Psoas muscle (tissue), 7 donors: ENCODE measurements at regions not wholly inside any gene's neighbourhood (a gene's known extent, or its start where the extent isn't known, plus 50 kb on each side); places are given as distances from the start of the nearest gene placed in this dataset.
"Not testable (repeated sequence)": the region's sequence is repeated elsewhere in the genome, so short reads cannot be mapped to it uniquely, and the experiment has no call there.

ENCODE experiments used
- ATAC-seq, 4 donors: fragments of 200-7000 bp; cut with Tn5 transposase; one replicate each; pipeline ENCODE4 v1.9.1; 2020; ENCODE audit warnings: moderate library complexity in 3 of 4, mild to moderate bottlenecking in 2 of 4
- DNase-seq, 2 donors: peaks; one replicate each; pipeline ENCODE4 v3.0.0-alpha.2; 2020
- H3K27ac ChIP-seq: fragments of 200-600 bp; one replicate; pipeline ENCODE4 v1.8.0; 2022
- H3K27me3 ChIP-seq, 3 donors: fragments of 200-600 bp in 1 of 3; one replicate each; pipeline versions ENCODE4 v1.6.1 to v1.8.0; 2013 to 2022; ENCODE audit warnings: low read length in 2 of 3, mild to moderate bottlenecking in 2 of 3, moderate library complexity in 1 of 3; ENCODE audit not compliant: insufficient read depth in 3 of 3
- H3K36me3 ChIP-seq, 2 donors: fragments of 200-600 bp in 1 of 2; one replicate each; pipeline versions ENCODE4 v1.6.1 to v1.8.0; 2013 to 2022; ENCODE audit warnings: low read depth in 1 of 2, mild to moderate bottlenecking in 1 of 2, moderate library complexity in 1 of 2; ENCODE audit not compliant: insufficient read depth in 1 of 2
- H3K4me1 ChIP-seq: fragments of 200-600 bp; one replicate; pipeline ENCODE4 v1.8.0; 2022
- H3K4me3 ChIP-seq: fragments of 200-600 bp; one replicate; pipeline ENCODE4 v1.8.0; 2022; ENCODE audit warnings: mild to moderate bottlenecking
- H3K9me3 ChIP-seq: fragments of 200-600 bp; one replicate; pipeline ENCODE4 v1.8.0; 2022
- WGBS, 3 donors: extraction: QIAGEN DNeasy Blood & Tissue Kit; methylation state at CpG; one replicate each; pipeline versions ENCODE4 v1.1.6 to v1.1.7; 2013; 5-methylcytosine and 5-hydroxymethylcytosine counted together
- intact Hi-C, 2 donors: fragments of 100-400 bp; cut with DNase I; formaldehyde crosslinking; loops; one replicate each; pipeline versions ENCODE4 v1.11.0 to v1.14.2; 2022
- donor health status: healthy with polysubstance abuse.
- donor health status: DM: no; HTN: no; CAD: no; lungs with moderate emphysema.
- donor health status: Bipolar disorder and iron deficiency.
- donor health status: healthy.
- donor health status: DM: yes; HTN: yes; CAD: no.
- donor health status: DM: no; HTN: no; CAD: no.
- donor health status: DM: yes; HTN: yes; CAD: no.

- H3K4me1 ChIP-seq, H3K27me3 ChIP-seq, H3K9me3 ChIP-seq, H3K4me3 ChIP-seq, H3K36me3 ChIP-seq, intact Hi-C loops, H3K27ac ChIP-seq, DNase-seq: not testable (repeated sequence)
- ATAC-seq, result peak; percentile 71 to 83 (median 82)
- no CpG with 5 or more reads among the region's 2 CpGs for WGBS, 3 donors
Measured at GRCh38 chr1:120304341-120304740, 110.5 kb upstream of the NBPF8 start.

- WGBS, 3 donors, result 59 to 63% methylated on average over 2 of the region's 4 CpGs; no CpG with 5 or more reads in 1 of the 3 donors
- H3K36me3 ChIP-seq, H3K27me3 ChIP-seq, H3K27ac ChIP-seq, DNase-seq, H3K9me3 ChIP-seq, H3K4me3 ChIP-seq, H3K4me1 ChIP-seq, intact Hi-C loops: not testable (repeated sequence)
- ATAC-seq, result peak; percentile 53 to 73 (median 66)
Measured at GRCh38 chr1:120299433-120300057, 115.3 kb upstream of the NBPF8 start.

DNA sequence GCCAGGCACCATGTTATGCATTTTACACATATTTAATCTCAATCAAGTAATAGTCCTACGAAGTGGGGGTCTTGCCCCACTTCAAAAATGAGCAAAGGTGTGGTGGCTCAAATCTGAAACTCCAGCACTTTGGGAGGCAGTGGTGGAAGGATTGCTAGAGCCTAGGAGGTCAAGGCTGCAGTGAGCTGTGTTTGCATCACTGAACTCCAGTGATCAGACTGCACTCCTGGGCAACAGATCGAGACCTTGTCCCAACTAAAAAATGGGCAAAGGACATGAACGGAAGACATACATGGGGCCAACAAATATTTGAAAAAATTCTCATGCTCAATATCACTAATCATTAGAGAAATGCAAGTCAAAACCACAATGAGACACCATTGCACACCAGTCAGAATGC, 116.3 kb upstream of the NBPF8 start:
- DNase-seq, H3K4me1 ChIP-seq, H3K27ac ChIP-seq, H3K27me3 ChIP-seq, H3K36me3 ChIP-seq, intact Hi-C loops, H3K4me3 ChIP-seq, H3K9me3 ChIP-seq, ATAC-seq: not testable (repeated sequence)
- no CpG with 5 or more reads among the region's 3 CpGs for whole genome bisulfite sequencing, 3 donors

- H3K36me3 ChIP-seq, ATAC-seq, DNase-seq, H3K27me3 ChIP-seq, intact Hi-C loops, H3K27ac ChIP-seq, H3K4me1 ChIP-seq, H3K9me3 ChIP-seq, H3K4me3 ChIP-seq: not testable (repeated sequence)
- no CpG with 5 or more reads among the region's 3 CpGs for WGBS, 3 donors
Measured at GRCh38 chr1:120297345-120297953, 117.4 kb upstream of the NBPF8 start.

GRCh38 chr1:120290105-120290504, 113.8 kb upstream of the SEC22B start:
- H3K36me3 ChIP-seq, intact Hi-C loops, H3K4me1 ChIP-seq, H3K27ac ChIP-seq, H3K9me3 ChIP-seq, H3K27me3 ChIP-seq, H3K4me3 ChIP-seq, DNase-seq: not testable (repeated sequence)
- WGBS, 3 donors, result no CpG with 5 or more reads among the region's 3 CpGs
- ATAC-seq, result peak in 1 of 4 donors; percentile 4

DNA sequence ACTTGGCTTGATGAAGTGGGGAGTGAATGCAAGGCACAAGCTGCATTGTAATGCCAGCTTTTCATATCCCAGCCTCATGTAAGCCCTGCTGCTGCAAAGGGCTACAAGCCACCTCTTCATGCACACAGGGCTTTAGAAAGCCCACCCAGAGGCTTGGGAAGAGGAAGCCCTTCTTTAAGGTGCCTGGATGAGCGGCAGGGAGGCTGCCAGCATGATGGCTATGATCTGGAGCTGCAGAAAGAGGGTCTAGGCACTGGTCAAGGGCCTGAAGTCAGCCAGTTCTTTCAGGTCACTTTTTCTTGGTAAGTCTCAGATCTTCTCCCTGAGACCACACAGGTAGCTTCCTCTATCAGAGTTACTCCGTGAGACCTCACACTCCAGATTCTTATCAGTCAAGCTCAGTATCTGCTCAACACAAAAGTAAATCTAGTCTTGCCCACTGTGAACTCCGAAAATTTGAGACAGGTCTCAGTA, 113.3 kb upstream of the SEC22B start:
- WGBS, 3 donors, result no CpG with 5 or more reads among the region's 3 CpGs
- H3K9me3 ChIP-seq, intact Hi-C loops: not testable (repeated sequence)

GRCh38 chr1:120288814-120289600, 112.7 kb upstream of the SEC22B start:
- H3K4me3 ChIP-seq, H3K36me3 ChIP-seq, H3K27ac ChIP-seq, H3K27me3 ChIP-seq, intact Hi-C loops, DNase-seq, H3K4me1 ChIP-seq, H3K9me3 ChIP-seq: not testable (repeated sequence)
- ATAC-seq, result peak; percentile 85 to 92 (median 88)
- WGBS, 3 donors, result no CpG with 5 or more reads among the region's 8 CpGs

More for the DNA sequence above, 113.3 kb upstream of the SEC22B start:
- H3K4me1 ChIP-seq, H3K27me3 ChIP-seq, H3K27ac ChIP-seq, DNase-seq, H3K4me3 ChIP-seq, H3K36me3 ChIP-seq: not testable (repeated sequence)
- ATAC-seq, result peak in 2 of 4 donors; percentile 0 to 6

DNA sequence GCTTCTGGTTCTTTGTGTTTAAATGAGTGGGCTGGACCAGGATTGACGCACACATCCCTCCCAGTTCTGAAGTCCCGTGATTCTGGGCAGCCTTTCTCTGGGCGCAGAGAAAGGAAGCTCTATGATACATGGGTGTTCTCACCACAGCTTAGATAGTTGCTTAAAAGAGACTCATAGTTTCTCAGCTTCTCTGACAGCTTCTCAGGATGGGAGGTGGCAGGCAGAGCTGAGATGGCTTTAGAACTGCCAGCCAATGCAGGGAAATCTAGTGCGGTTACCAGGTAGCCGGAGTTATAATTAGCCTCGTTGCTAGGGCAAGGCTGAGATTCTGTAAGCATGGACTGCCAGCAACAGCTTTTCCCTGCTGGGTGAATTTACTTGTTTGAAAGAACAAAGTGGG, 111.8 kb upstream of the SEC22B start:
- H3K9me3 ChIP-seq, H3K4me3 ChIP-seq, DNase-seq, intact Hi-C loops, H3K36me3 ChIP-seq, H3K27ac ChIP-seq, H3K27me3 ChIP-seq, H3K4me1 ChIP-seq: not testable (repeated sequence)
- no CpG with 5 or more reads among the region's 6 CpGs for WGBS, 3 donors
- ATAC-seq, result peak; percentile 82 to 86 (median 84)

DNA sequence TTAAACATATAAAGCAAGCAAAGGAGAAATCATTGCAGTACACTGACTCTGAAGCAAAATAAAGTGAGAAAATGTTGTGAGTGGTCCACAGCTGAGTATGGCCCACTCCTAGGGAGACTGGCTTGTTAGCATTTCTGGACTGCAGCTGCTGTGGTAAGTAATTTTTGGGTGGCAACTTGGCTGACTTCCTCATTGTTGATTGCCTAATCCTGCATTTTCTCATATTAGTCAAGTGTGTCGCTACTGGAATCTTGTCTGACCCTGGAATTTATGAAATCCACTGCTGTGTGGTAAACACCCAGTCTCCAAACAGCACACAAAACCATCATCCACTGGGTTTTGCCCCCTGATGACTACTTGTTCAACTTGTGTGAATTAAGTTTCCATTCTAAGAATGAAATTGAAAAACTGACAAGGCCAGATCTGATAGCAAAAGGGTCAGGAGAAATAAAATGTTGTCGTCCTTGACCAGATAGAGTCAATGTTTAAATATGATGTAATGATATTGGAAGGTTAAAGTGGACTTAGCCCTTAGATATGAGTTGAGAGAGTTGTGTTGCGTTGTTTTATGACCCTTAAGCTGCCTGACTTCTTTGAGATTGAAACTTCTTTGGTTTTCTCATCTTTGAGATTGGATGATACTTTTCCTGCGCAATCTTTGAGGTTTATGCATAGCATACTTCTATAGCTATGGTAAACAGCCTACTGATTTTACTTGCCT, 106.6 kb upstream of the SEC22B start:
- H3K4me3 ChIP-seq, intact Hi-C loops, H3K27me3 ChIP-seq, H3K36me3 ChIP-seq, H3K9me3 ChIP-seq, H3K27ac ChIP-seq, H3K4me1 ChIP-seq, DNase-seq: not testable (repeated sequence)
- WGBS, 3 donors, result no CpG with 5 or more reads among the region's 4 CpGs
- ATAC-seq, result peak; percentile 29 to 51 (median 45)

- intact Hi-C loops, H3K27ac ChIP-seq, H3K4me1 ChIP-seq, H3K4me3 ChIP-seq, DNase-seq, H3K27me3 ChIP-seq, H3K9me3 ChIP-seq, H3K36me3 ChIP-seq: not testable (repeated sequence)
- ATAC-seq, result peak; percentile 36 to 64 (median 56)
- WGBS, 3 donors, result no CpG with 5 or more reads among the region's 4 CpGs
Measured at GRCh38 chr1:120278259-120278610, 101.9 kb upstream of the SEC22B start.
